ENCODE measurements at regions not wholly inside any gene's neighbourhood (a gene's known extent, or its start where the extent isn't known, plus 50 kb on each side); places are given as distances from the start of the nearest gene placed in this dataset.
A peak's percentile ranks its signal among the peaks of the same experiment; 100 is the strongest.

GRCh38 chr18:44117821-44118220 is 562.9 kb upstream of the SETBP1 start:
- no peak for TF ChIP-seq CTCF (IDR thresholded peaks at IDR 0.05; ENCODE audit: low read depth, low read length)
- in situ Hi-C loops (cut with HindIII; ENCODE audit: low sequenced_read_pairs), result no loop called here
- H3K4me3 ChIP-seq (ENCODE audit: low read depth, low read length), result no peak overlapping the region
- no peak for DNase-seq (ENCODE audit: low read depth, low spot score)

- in situ Hi-C loops (cut with HindIII; ENCODE audit: low sequenced_read_pairs), result no loop called here
- TF ChIP-seq CTCF (IDR thresholded peaks at IDR 0.05; ENCODE audit: low read depth, low read length), result no peak
- no peak overlapping the region for H3K4me3 ChIP-seq (ENCODE audit: low read depth, low read length)
- no peak for DNase-seq (ENCODE audit: low read depth, low spot score)
Observed at GRCh38 chr18:44119607-44120006, 561.1 kb upstream of the SETBP1 start.

GRCh38 chr18:44123743-44124142 is 556.9 kb upstream of the SETBP1 start:
- DNase-seq (ENCODE audit: low read depth, low spot score), result peak; percentile 42
- in situ Hi-C loops (cut with HindIII; ENCODE audit: low sequenced_read_pairs), result no loop called here
- no peak for TF ChIP-seq CTCF (IDR thresholded peaks at IDR 0.05; ENCODE audit: low read depth, low read length)
- H3K4me3 ChIP-seq (ENCODE audit: low read depth, low read length), result no peak overlapping the region

GRCh38 chr18:44125446-44125845 is 555.2 kb upstream of the SETBP1 start:
- in situ Hi-C loops (cut with HindIII; ENCODE audit: low sequenced_read_pairs), result no loop called here
- no peak for TF ChIP-seq CTCF (IDR thresholded peaks at IDR 0.05; ENCODE audit: low read depth, low read length)
- H3K4me3 ChIP-seq (ENCODE audit: low read depth, low read length), result no peak overlapping the region
- no peak for DNase-seq (ENCODE audit: low read depth, low spot score)

GRCh38 chr18:44126598-44126997 is 554.1 kb upstream of the SETBP1 start:
- no peak overlapping the region for H3K4me3 ChIP-seq (ENCODE audit: low read depth, low read length)
- no peak for TF ChIP-seq CTCF (IDR thresholded peaks at IDR 0.05; ENCODE audit: low read depth, low read length)
- no peak for DNase-seq (ENCODE audit: low read depth, low spot score)
- in situ Hi-C loops (cut with HindIII; ENCODE audit: low sequenced_read_pairs), result no loop called here

GRCh38 chr18:44128365-44128764 is 552.3 kb upstream of the SETBP1 start:
- no peak overlapping the region for H3K4me3 ChIP-seq (ENCODE audit: low read depth, low read length)
- no peak for TF ChIP-seq CTCF (IDR thresholded peaks at IDR 0.05; ENCODE audit: low read depth, low read length)
- in situ Hi-C loops (cut with HindIII; ENCODE audit: low sequenced_read_pairs), result no loop called here
- peak; percentile 33 for DNase-seq (ENCODE audit: low read depth, low spot score)

- TF ChIP-seq CTCF (IDR thresholded peaks at IDR 0.05; ENCODE audit: low read depth, low read length), result peak; percentile 75
- H3K4me3 ChIP-seq (ENCODE audit: low read depth, low read length), result no peak overlapping the region
- DNase-seq (ENCODE audit: low read depth, low spot score), result peak; percentile 53
- in situ Hi-C loops (cut with HindIII; ENCODE audit: low sequenced_read_pairs), result no loop called here
Observed at GRCh38 chr18:44130376-44130942, 550.2 kb upstream of the SETBP1 start.

All from astrocyte of the spinal cord (primary cell).